ENCODE measurements at regions not wholly inside any gene's neighbourhood (a gene's known extent, or its start where the extent isn't known, plus 50 kb on each side); places are given as distances from the start of the nearest gene placed in this dataset.

DNA sequence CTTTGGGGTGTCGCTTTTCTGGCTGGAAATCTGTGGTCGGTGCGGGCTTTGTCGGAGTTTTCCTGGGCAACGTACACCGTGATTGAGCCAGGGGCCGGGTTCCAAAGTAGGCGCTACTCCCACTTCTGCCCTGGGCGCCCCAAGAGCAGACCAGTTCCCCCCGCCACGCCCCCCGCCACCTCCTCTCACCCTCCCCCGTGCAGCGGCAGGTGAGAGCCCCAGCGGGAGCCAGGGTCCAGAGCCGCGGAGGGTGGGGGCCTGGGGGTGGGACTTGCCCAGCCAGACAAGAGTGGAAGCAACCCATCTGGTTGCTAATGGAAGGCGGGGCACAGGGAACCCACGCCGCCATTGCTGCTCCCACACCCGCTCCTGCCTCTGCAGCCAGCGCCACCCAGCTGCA, 2195.9 kb downstream of the PCDH9 start:
- CTCF ChIA-PET (ENCODE audit: low intra/inter-chr PET ratio, low total read pairs): no interaction called here
- H2AFZ ChIP-seq (ENCODE audit: low read length): no peak overlapping the region
- H3K4me2 ChIP-seq (ENCODE audit: low read depth, low read length): no peak overlapping the region
- ATAC-seq: no peak
- no peaks in the 10 kb centered on the region; a peak in 1 of 5 replicates for H3K27me3 ChIP-seq (ENCODE audit: control insufficient read depth in 1 of 2, insufficient read depth in 2 of 2, low read length in 2 of 2)
- H3K27ac ChIP-seq (ENCODE audit: extremely low read length, insufficient read depth, low read length): no peak overlapping the region
- TF ChIP-seq RAD51 (IDR thresholded peaks at IDR 0.05; ENCODE audit: borderline replicate concordance) (no peak), ZNF343 (CRISPR knock-in tag; IDR thresholded peaks at IDR 0.05) (no peak), IRX3 (CRISPR knock-in tag; IDR thresholded peaks at IDR 0.05; ENCODE audit: borderline replicate concordance, low read depth) (no peak), MAFK (conservative IDR thresholded peaks at IDR 0.05 in 1 of 2, IDR thresholded peaks at IDR 0.05 in 1 of 2; ENCODE audit: low read length in 2 of 2) (no peak), ZNF510 (CRISPR knock-in tag; IDR thresholded peaks at IDR 0.05; ENCODE audit: low read depth) (no peak), ZNF691 (CRISPR knock-in tag; IDR thresholded peaks at IDR 0.05; ENCODE audit: borderline replicate concordance, low read depth) (no peak), PAF1 (CRISPR knock-in tag; IDR thresholded peaks at IDR 0.05) (no peak), ZNF563 (CRISPR knock-in tag; IDR thresholded peaks at IDR 0.05) (no peak), ZFP62 (CRISPR knock-in tag; IDR thresholded peaks at IDR 0.05) (no peak), ZNF329 (CRISPR knock-in tag; IDR thresholded peaks at IDR 0.05; ENCODE audit: low read depth) (no peak), NBN (conservative IDR thresholded peaks at IDR 0.05) (no peak), MYPOP (CRISPR knock-in tag; IDR thresholded peaks at IDR 0.05) (no peak)
- TF ChIP-seq, protein P1, sequence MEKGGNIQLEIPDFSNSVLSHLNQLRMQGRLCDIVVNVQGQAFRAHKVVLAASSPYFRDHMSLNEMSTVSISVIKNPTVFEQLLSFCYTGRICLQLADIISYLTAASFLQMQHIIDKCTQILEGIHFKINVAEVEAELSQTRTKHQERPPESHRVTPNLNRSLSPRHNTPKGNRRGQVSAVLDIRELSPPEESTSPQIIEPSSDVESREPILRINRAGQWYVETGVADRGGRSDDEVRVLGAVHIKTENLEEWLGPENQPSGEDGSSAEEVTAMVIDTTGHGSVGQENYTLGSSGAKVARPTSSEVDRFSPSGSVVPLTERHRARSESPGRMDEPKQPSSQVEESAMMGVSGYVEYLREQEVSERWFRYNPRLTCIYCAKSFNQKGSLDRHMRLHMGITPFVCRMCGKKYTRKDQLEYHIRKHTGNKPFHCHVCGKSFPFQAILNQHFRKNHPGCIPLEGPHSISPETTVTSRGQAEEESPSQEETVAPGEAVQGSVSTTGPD (CRISPR knock-in tag; IDR thresholded peaks at IDR 0.05): no peak
- TF ChIP-seq, protein P2, sequence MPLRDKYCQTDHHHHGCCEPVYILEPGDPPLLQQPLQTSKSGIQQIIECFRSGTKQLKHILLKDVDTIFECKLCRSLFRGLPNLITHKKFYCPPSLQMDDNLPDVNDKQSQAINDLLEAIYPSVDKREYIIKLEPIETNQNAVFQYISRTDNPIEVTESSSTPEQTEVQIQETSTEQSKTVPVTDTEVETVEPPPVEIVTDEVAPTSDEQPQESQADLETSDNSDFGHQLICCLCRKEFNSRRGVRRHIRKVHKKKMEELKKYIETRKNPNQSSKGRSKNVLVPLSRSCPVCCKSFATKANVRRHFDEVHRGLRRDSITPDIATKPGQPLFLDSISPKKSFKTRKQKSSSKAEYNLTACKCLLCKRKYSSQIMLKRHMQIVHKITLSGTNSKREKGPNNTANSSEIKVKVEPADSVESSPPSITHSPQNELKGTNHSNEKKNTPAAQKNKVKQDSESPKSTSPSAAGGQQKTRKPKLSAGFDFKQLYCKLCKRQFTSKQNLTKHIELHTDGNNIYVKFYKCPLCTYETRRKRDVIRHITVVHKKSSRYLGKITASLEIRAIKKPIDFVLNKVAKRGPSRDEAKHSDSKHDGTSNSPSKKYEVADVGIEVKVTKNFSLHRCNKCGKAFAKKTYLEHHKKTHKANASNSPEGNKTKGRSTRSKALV (CRISPR knock-in tag; IDR thresholded peaks at IDR 0.05): no peak
- TF ChIP-seq, protein P3, sequence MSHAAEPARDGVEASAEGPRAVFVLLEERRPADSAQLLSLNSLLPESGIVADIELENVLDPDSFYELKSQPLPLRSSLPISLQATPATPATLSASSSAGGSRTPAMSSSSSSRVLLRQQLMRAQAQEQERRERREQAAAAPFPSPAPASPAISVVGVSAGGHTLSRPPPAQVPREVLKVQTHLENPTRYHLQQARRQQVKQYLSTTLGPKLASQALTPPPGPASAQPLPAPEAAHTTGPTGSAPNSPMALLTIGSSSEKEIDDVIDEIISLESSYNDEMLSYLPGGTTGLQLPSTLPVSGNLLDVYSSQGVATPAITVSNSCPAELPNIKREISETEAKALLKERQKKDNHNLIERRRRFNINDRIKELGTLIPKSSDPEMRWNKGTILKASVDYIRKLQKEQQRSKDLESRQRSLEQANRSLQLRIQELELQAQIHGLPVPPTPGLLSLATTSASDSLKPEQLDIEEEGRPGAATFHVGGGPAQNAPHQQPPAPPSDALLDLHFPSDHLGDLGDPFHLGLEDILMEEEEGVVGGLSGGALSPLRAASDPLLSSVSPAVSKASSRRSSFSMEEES (CRISPR knock-in tag; IDR thresholded peaks at IDR 0.05): no peak
- TF ChIP-seq, protein P4, sequence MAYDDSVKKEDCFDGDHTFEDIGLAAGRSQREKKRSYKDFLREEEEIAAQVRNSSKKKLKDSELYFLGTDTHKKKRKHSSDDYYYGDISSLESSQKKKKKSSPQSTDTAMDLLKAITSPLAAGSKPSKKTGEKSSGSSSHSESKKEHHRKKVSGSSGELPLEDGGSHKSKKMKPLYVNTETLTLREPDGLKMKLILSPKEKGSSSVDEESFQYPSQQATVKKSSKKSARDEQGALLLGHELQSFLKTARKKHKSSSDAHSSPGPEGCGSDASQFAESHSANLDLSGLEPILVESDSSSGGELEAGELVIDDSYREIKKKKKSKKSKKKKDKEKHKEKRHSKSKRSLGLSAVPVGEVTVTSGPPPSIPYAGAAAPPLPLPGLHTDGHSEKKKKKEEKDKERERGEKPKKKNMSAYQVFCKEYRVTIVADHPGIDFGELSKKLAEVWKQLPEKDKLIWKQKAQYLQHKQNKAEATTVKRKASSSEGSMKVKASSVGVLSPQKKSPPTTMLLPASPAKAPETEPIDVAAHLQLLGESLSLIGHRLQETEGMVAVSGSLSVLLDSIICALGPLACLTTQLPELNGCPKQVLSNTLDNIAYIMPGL (CRISPR knock-in tag; IDR thresholded peaks at IDR 0.05; ENCODE audit: borderline replicate concordance in 1 of 2, low read depth in 1 of 2): no peak
- peaks cover 16% of the 10 kb centered on the region for H3K9me3 ChIP-seq (ENCODE audit: low read length)
- in situ Hi-C loops (cut with HindIII; ENCODE audit: extremely low pct_ligation_motif_present, low pct_unique_long_range_greater_than_20kb) (no loop called here), intact Hi-C loops (cut with micrococcal nuclease; ENCODE audit: unreplicated experiment) (no loop called here)
- POLR2A ChIA-PET: no interaction called here
- no peaks in the 10 kb centered on the region for H4K20me1 ChIP-seq (ENCODE audit: insufficient read depth, low read length)
- BruUV-seq (replicated peaks): no TSS peak
- 56% methylated on average over 20 of the region's 22 CpGs for WGBS (ENCODE audit: low lambda C conversion rate)
- H3K4me3 ChIP-seq (replicated peaks in 1 of 3; ENCODE audit: insufficient read depth in 1 of 3, low read depth in 2 of 3, low read length in 3 of 3): no peak overlapping the region
- FAIRE-seq: no peak
- no peak overlapping the region for H3K9ac ChIP-seq (ENCODE audit: insufficient read depth, low read depth, low read length)
- H3K4me1 ChIP-seq (ENCODE audit: insufficient read depth, low read length): no peaks in the 10 kb centered on the region
- no peaks in the 10 kb centered on the region for H3K36me3 ChIP-seq (replicated peaks in 1 of 2; ENCODE audit: control insufficient read depth in 1 of 2, insufficient read depth in 2 of 2, low read length in 2 of 2)
- no peak for DNase-seq (ENCODE audit: low spot score)
- H3K79me2 ChIP-seq (ENCODE audit: insufficient read depth, low read length): no peaks in the 10 kb centered on the region
